ENCODE measurements at regions not wholly inside any gene's neighbourhood (a gene's known extent, or its start where the extent isn't known, plus 50 kb on each side); places are given as distances from the start of the nearest gene placed in this dataset.

DNA sequence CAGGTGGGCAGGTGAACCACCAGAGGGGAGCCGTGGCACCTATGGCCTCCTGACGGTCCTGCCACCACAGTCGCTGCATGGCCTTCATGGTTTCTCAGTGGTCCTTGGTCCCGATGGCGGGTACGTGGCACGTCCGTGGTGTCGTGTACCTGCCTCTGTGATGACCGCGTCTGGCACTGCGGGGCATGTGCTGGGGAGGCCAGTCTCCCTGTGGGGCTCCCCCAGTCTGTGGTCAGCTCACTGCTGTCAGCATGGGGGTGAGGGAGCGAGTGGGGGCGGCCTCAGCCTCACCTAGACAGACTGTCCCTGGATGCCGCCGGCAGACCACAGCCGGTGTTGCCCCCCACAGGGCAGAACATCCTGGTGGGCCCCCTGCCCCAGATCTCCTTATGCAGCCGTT is 267.2 kb downstream of the SEC23A start:
- no peak for ATAC-seq
- no peak overlapping the region for H3K27ac Mint-ChIP-seq
- no peaks in the 10 kb centered on the region for H3K36me3 Mint-ChIP-seq
- H3K9me3 Mint-ChIP-seq: no peaks in the 10 kb centered on the region
- DNase-seq (ENCODE audit: low spot score in 2 of 2): no peak

DNA sequence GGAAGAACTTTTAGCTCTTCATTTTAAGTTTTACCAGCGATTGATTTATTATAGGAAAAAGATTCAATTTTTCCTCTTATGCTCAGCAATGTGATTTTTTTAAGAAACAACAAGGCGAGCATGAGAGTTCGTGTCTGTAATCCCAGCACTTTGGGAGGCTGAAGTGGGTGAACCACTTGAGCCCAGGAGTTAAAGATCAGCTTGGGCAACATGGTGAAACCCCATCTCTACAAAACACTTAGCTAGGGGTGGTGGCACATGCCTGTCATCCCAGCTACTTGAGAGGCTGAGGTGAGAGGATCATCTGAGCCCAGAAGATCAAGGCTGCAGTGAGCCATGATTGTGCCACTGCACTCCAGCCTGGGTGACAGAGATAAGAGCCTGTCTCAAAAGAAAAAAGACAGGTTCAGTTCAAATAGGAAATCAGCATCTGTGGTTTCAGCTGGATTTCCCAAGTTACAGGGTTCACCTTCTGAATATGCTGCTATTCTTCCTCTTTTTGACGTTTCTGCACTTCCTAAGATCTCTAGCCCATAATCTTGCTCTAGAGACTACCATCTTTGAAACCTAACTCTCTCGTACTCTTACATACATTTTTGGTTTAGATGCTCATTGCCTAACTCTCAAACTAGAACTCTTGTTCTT is 274.7 kb downstream of the SEC23A start:
- no peak overlapping the region for H3K27ac Mint-ChIP-seq
- H3K36me3 Mint-ChIP-seq: no peaks in the 10 kb centered on the region
- H3K9me3 Mint-ChIP-seq: no peaks in the 10 kb centered on the region
- no peak for DNase-seq (ENCODE audit: low spot score in 2 of 2)
- ATAC-seq: no peak

DNA sequence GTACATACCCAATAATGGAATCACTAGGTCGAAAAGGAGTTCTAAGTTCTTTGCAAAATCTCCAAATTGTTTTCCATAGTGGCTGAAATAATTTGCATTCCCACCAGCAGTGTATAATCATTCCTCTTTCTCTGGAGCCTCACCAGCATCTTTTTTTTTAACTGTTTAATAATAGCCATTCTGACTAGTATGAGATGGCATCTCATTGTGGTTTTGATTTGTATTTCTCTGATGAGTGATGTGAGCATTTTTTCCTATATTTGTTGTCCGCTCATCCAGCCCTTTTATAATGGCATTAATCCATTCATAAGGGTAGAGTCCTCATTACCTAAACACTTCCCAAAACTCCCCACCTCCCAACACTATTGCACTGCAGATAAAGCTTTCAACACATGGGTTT is 278.3 kb downstream of the SEC23A start:
- H3K27ac Mint-ChIP-seq: no peak overlapping the region
- no peaks in the 10 kb centered on the region for H3K36me3 Mint-ChIP-seq
- no peaks in the 10 kb centered on the region for H3K9me3 Mint-ChIP-seq
- DNase-seq (ENCODE audit: low spot score in 2 of 2) (no peak), ATAC-seq (no peak)

DNA sequence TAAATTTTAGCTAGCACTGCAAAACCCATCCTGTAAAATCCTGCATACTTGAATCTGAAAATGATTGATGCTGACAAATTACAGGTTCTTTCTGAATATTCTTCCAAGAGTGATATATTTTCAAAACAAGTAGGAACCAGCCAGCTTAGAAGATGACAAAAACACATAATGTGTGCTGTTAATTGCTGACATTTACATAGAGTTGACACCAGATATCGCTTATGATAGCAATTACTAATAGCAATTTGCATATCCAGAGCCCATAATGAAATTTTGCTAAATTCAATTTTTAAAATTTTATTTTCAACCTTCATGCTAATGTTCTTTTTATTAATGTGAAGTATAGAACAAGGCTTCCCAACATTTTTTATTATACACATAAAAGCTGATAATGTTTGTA is 284.5 kb downstream of the SEC23A start:
- ATAC-seq: no peak
- DNase-seq (ENCODE audit: low spot score in 2 of 2): no peak
- no peaks in the 10 kb centered on the region for H3K36me3 Mint-ChIP-seq
- H3K9me3 Mint-ChIP-seq: no peaks in the 10 kb centered on the region
- no peak overlapping the region for H3K27ac Mint-ChIP-seq

DNA sequence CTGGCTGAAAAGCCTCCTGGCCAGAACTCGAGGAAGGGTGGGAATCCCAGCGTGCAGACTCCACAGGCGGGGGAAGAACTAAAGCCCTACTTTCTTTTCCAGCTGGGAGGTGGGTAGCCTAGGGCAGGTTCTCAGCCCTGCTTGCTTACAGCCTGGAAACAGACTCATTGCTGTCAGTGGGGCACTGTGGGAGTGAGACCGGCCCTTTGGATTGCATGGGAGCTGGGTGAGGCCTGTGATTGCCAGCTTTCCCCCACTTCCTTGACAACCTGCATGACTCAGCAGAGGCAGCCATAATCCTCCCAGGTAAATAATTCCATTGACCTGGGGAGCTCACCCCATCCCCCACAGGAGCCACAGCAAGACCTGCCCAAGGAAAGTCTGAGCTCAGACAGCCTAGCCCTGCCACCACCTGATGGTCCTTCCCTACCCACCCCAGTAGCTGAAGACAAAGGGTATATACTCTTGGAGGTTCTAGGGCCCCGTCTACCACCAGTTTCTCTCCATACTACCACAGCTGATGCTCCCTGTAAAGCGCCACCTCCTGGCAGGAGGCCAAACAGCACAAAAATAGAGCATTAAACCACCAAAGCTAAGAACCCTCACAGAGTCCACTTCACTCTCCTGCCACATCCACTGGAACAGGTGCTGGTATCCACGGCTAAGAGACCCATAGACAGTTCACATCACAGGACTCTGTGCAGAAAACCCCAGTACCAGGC is 294.1 kb downstream of the SEC23A start:
- peak in 1 of 2 donors; percentile 5 for DNase-seq (ENCODE audit: low spot score in 2 of 2)
- peaks cover 0 to 14% of the 10 kb centered on the region in 2 donors for H3K9me3 Mint-ChIP-seq
- no peaks in the 10 kb centered on the region for H3K36me3 Mint-ChIP-seq
- no peak for ATAC-seq
- H3K27ac Mint-ChIP-seq: no peak overlapping the region

DNA sequence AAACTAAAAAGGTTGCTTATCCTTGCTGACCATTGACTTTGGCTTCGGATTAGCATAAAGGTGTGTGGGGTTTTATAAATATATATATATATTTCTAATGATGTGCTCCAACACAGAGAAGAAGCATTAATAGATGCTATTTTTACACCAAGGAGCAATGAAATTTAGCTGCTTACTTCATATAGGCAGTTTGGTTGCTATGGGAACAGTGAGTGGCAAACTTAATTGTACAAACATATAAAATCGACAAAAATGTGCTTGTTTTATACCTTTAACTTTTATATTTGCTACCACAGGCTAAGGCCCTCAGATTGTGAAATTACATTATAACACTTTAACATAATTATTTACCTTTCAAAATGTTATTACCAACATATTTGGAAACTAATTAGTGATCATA is 303.4 kb downstream of the SEC23A start:
- Mint-ChIP-seq H3K27ac (no peak overlapping the region), H3K36me3 (no peaks in the 10 kb centered on the region), H3K9me3 (peaks cover 6 to 8% of the 10 kb centered on the region in 2 donors)
- ATAC-seq (no peak), DNase-seq (ENCODE audit: low spot score in 2 of 2) (no peak)

DNA sequence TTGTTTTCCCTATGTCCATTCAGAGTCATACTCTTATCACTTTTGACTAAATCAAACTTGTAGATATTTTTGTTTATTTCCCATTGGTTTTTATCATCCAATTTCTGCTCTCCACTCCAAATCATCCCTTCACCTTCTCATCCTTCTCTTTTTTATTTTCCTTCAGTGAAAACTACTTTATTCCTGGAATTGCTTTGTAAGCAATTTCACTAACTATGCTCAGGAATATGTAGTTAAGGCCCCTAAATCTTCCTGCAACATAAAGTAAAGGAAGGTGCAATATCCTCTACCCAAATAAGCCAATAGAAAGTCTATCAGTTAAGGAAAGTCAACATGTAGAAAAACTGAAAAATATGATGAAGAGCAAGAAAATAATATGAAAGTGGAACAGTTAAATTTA is 308.4 kb downstream of the SEC23A start:
- ATAC-seq: no peak
- H3K9me3 Mint-ChIP-seq: peaks cover 0 to 8% of the 10 kb centered on the region in 2 donors
- no peaks in the 10 kb centered on the region for H3K36me3 Mint-ChIP-seq
- no peak overlapping the region for H3K27ac Mint-ChIP-seq
- DNase-seq (ENCODE audit: low spot score in 2 of 2): no peak

DNA sequence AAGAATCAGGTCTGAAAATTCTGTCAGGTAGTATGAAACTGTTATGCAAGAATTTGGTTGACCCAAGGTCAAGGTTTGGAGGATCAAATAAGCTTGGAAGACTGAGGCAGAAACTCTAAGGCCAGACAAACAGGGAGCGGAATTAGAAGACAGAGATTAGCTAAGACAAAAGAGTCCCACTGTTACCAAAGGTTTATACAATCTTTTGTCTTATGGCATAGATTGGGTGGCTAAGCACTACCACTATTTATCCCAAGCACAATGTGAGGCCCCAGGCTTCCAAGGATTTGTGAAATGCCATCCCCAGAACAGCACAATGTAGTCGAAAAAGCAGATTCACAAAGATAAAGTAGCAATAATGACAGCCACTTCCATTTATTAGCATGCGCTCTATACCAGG is 311.2 kb downstream of the SEC23A start:
- H3K36me3 Mint-ChIP-seq: no peaks in the 10 kb centered on the region
- no peaks in the 10 kb centered on the region for H3K9me3 Mint-ChIP-seq
- no peak for DNase-seq (ENCODE audit: low spot score in 2 of 2)
- no peak for ATAC-seq
- H3K27ac Mint-ChIP-seq: no peak overlapping the region

DNA sequence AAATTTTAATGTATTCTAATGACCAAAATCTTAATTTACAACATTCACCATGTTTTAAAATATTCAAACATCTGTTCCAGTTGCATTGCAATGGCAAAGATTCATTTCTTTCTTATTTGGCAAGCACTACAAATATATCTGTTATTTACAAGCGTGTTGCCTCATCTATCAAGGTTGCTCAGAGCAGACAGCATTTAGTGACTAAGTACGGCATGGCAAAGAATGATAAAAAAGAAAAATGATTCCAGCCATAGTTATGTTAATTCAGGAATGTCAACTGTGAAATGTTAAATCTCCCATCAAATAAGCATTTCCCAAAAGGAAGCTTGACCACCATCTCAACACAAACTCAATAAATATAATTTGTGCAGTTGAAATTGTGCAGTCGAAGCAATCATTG is 312.1 kb downstream of the SEC23A start:
- Mint-ChIP-seq H3K9me3 (no peaks in the 10 kb centered on the region), H3K36me3 (no peaks in the 10 kb centered on the region), H3K27ac (no peak overlapping the region)
- DNase-seq (ENCODE audit: low spot score in 2 of 2) (no peak), ATAC-seq (no peak)

DNA sequence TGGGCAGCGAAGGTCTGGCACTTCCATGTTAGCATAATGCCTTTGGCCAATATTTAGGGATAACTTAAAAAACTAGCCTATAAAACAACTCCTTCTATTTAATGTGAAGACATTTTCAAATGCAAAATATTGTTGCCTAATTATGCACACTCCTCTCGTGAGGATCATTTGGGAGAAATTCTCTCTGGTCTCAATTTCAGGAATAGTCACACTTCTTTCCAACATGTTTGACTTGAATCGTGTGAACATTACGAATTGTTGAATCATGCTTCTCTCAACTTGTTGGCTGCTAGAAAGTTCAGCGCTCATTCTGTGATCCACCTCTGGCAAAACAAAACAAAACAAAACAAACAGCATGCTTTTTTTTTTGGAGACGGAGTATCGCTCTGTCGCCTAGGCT is 313.2 kb downstream of the SEC23A start:
- H3K36me3 Mint-ChIP-seq: no peaks in the 10 kb centered on the region
- no peak for ATAC-seq
- H3K27ac Mint-ChIP-seq: no peak overlapping the region
- no peaks in the 10 kb centered on the region for H3K9me3 Mint-ChIP-seq
- no peak for DNase-seq (ENCODE audit: low spot score in 2 of 2)

DNA sequence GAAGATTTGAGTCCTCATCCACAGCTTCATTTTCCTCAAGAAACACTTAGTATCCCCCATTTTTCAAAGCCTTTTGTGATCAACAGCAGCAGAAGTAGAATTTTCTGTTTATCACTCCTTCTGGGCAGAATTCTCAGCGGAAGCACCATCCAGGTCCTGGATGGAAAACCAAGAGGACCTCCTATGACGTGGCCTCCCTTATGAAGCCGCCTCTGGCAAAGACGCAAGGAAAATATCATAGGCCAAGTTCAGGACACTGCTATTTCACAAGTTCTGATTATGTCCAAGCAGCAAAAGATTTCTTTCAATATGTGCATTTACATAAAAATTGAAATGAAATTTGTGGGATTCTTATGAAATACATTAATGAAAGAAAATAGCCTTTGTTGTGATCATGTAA is 315.0 kb downstream of the SEC23A start:
- H3K36me3 Mint-ChIP-seq: no peaks in the 10 kb centered on the region
- DNase-seq (ENCODE audit: low spot score in 2 of 2) (no peak), ATAC-seq (no peak)
- H3K27ac Mint-ChIP-seq: no peak overlapping the region
- no peaks in the 10 kb centered on the region for H3K9me3 Mint-ChIP-seq

DNA sequence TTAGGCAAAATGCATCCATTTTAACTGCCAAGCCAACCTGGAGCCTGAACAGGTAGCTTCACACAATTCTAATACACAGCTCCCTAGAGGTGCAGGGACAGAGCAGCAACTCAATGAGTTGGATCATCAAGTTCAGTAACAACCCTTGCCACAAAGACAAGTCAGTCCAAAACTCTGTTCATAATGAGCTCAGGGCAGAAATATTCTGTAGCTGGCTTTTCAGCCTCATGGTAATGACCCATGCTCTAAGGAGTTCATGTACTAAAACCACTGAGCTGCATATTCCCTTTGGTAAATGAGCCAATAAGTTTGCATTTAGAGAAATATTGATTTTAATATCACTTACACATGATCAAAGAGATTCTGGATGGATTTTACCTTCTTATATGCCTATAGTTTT is 316.1 kb downstream of the SEC23A start:
- no peak overlapping the region for H3K27ac Mint-ChIP-seq

DNA sequence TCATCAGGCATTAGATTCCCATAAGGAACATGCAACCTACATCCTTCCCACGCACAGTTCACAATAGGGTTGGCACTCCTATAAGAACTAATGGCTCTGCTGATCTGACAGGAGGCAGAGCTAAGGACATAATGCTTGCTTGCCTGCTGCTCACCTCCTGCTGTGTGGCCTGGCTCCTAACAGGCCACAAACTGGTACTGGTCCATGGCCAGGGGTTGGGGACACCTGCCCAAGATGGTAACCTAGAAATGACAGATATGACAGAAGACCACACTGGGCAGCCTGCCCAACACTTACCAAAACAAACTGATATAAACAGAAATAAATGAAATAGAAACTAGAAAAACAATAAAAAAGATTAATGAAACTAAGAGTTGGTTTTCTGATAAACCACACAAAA is 325.6 kb downstream of the SEC23A start:
- H3K36me3 Mint-ChIP-seq: no peaks in the 10 kb centered on the region
- peaks cover 0 to 3% of the 10 kb centered on the region in 2 donors for H3K9me3 Mint-ChIP-seq
- ATAC-seq (no peak), DNase-seq (ENCODE audit: low spot score in 2 of 2) (no peak)
- H3K27ac Mint-ChIP-seq: no peak overlapping the region

More for the DNA sequence above, 316.1 kb downstream of the SEC23A start:
- H3K36me3 Mint-ChIP-seq: no peaks in the 10 kb centered on the region
- no peak for ATAC-seq
- H3K9me3 Mint-ChIP-seq: peaks cover 0 to 2% of the 10 kb centered on the region in 2 donors
- DNase-seq (ENCODE audit: low spot score in 2 of 2): no peak

DNA sequence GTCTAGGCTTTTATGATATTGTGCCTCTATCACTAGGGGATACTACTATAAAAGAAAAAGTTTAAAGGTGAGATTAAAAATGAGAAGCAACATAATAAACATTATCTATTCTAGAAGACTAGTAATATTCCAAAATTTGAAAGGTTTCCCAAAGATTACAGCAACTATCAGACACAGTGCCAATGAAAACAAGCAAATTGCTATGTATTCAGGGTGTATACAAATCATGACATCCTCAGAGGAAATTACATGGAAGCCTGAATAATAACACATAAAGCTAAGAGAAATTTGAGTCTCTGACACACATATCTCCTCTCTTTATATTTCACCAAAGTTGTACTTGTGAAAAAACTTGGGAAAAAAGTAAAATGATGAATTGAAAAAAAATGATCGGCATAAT is 327.0 kb downstream of the SEC23A start:
- no peak for ATAC-seq
- Mint-ChIP-seq H3K9me3 (no peaks in the 10 kb centered on the region), H3K27ac (no peak overlapping the region), H3K36me3 (no peaks in the 10 kb centered on the region)
- no peak for DNase-seq (ENCODE audit: low spot score in 2 of 2)

DNA sequence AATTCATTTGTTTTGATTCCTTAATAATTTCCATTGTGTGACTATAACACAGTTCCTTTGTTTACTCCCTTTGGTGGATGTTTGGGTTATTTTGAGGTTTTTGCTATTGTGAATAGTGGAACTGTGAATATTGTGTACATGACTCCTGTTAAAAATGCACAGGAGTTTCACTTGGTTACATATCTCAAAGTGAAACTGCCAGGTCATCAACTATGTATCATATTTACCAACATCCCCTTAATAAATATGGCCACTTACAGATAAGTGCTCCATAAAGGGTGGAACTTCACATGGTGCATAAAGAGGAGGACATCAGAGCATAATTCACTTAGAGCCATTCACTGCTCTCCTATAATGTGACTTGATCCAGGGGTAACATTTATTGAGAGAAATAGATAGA is 328.9 kb downstream of the SEC23A start:
- no peaks in the 10 kb centered on the region for H3K9me3 Mint-ChIP-seq
- ATAC-seq: no peak
- no peak overlapping the region for H3K27ac Mint-ChIP-seq
- H3K36me3 Mint-ChIP-seq: no peaks in the 10 kb centered on the region
- DNase-seq (ENCODE audit: low spot score in 2 of 2): no peak

DNA sequence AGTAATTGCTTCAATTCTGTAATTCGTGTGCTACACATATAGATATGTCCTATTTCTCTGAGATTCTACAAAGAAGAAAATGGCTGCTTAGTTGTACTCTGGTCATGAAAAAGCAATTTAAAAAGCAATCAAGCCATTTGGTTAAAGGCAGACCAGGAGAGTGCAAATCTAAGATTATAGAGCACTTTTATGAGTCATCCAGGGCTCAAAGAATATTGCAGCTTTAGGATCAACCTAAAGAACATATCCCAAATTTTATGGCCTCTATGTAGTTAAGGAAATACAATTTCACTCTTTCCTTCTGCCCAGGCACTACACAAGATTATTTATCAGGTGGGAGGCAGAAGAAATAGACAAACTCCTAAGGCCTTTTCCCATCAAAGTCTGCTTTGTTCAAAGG is 332.8 kb downstream of the SEC23A start:
- Mint-ChIP-seq H3K36me3 (no peaks in the 10 kb centered on the region), H3K27ac (no peak overlapping the region), H3K9me3 (peaks cover 0 to 8% of the 10 kb centered on the region in 2 donors)
- ATAC-seq (no peak), DNase-seq (ENCODE audit: low spot score in 2 of 2) (no peak)

DNA sequence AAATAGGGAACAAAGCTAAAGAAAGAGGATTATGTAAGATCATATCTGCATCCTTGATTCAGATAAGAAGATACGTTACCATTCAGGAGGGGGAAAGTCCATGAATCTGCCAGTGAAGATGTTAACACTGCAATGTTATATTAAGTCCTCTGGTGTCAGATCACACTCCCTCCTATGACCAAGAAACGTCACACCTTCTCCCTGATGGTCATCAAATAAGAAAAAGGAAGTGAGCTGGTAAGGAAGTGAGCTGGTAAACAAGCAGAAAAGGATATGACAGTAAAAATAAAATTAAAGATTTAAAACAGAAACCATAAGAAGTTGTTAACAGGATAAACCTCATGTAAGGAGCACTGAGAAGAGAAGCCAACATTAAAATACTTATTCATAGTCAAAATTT is 340.2 kb downstream of the SEC23A start:
- no peak overlapping the region for H3K27ac Mint-ChIP-seq
- H3K36me3 Mint-ChIP-seq: no peaks in the 10 kb centered on the region
- H3K9me3 Mint-ChIP-seq: peaks cover 0 to 10% of the 10 kb centered on the region in 2 donors
- ATAC-seq (no peak), DNase-seq (ENCODE audit: low spot score in 2 of 2) (no peak)

DNA sequence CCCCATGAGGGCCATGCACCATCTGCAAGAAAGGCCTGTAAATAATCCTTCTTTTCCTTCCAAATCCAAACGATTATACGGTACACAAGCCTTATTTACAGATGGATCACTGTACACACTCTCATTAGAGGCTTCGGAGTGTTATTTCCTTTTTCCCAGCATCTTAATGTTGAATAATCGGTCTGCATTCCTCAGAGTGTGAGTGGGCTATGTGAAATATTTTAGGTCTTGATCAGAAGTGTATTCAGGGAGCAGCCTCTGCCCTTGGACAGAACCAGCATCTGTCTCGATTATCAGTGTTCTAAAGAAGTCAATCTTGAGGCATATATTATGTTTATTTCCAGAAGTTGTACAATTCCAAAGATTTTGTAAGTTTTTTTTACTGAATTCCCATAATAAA is 340.6 kb downstream of the SEC23A start:
- Mint-ChIP-seq H3K36me3 (no peaks in the 10 kb centered on the region), H3K27ac (no peak overlapping the region), H3K9me3 (peaks cover 0 to 10% of the 10 kb centered on the region in 2 donors)
- ATAC-seq (no peak), DNase-seq (ENCODE audit: low spot score in 2 of 2) (no peak)

Measured in activated naive CD4-positive, alpha-beta T cell treated with anti-CD3 and anti-CD28 coated beads, Interleukin-2, amount 50 U/mL, for 72 hours (primary cell).